GM10248 (cell line): ENCODE measurements at regions not wholly inside any gene's neighbourhood (a gene's known extent, or its start where the extent isn't known, plus 50 kb on each side); places are given as distances from the start of the nearest gene placed in this dataset.

Experiments
- CTCF ChIA-PET: fragments of 300-600 bp; sonication (Branson Sonifier 250); formaldehyde crosslinking; extraction: SDS; loops from one replicate; lab custom pipeline; 2021; ENCODE audit warnings: antibody characterized with exemption; lab: Yijun Ruan, JAX
- POLR2A ChIA-PET: fragments of 350-650 bp; sonication (Branson Sonifier 250); formaldehyde crosslinking; extraction: SDS; loops from one replicate; lab custom pipeline; 2020; ENCODE audit warnings: antibody characterized with exemption; lab: Yijun Ruan, JAX
- DNase-seq: peaks from one replicate; pipeline ENCODE4 v3.0.0; 2012; ENCODE audit errors: extremely low spot score
- TF ChIP-seq, protein P1 (sequence below): IDR thresholded peaks from 2 replicates; pipeline ENCODE4 v1.5.1; 2012; ENCODE audit warnings: mild to moderate bottlenecking, low read depth; ENCODE audit errors: extremely low read depth, missing control alignments, control extremely low read depth

DNA sequence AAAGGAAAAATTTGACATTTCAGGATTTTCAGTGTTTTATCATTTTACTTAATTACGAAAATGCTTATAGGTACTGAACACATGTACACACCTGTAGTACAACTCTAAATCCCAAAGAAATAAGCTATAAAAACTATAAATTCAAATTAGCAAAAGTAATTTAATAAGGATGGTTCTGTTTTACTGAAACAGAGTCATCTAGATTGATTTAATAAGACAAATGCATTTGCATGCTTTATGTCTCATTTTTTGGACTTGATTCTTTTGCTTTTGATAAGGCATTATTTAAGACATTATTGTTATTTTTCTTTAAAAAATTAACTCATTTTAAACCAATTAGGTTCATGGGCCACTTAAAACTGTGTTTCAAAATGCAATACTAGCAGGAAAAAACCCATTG lies 201.2 kb downstream of the PIK3R1 start:
- TF ChIP-seq, protein P1, sequence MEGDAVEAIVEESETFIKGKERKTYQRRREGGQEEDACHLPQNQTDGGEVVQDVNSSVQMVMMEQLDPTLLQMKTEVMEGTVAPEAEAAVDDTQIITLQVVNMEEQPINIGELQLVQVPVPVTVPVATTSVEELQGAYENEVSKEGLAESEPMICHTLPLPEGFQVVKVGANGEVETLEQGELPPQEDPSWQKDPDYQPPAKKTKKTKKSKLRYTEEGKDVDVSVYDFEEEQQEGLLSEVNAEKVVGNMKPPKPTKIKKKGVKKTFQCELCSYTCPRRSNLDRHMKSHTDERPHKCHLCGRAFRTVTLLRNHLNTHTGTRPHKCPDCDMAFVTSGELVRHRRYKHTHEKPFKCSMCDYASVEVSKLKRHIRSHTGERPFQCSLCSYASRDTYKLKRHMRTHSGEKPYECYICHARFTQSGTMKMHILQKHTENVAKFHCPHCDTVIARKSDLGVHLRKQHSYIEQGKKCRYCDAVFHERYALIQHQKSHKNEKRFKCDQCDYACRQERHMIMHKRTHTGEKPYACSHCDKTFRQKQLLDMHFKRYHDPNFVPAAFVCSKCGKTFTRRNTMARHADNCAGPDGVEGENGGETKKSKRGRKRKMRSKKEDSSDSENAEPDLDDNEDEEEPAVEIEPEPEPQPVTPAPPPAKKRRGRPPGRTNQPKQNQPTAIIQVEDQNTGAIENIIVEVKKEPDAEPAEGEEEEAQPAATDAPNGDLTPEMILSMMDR: no peak
- POLR2A ChIA-PET: no interaction called here
- DNase-seq: no peak
- CTCF ChIA-PET: interaction anchor here (1.4 kb wide), 1 partner anchor 8 kb away, joined by 4 read pairs; no protein-coding TSS in a partner anchor

DNA sequence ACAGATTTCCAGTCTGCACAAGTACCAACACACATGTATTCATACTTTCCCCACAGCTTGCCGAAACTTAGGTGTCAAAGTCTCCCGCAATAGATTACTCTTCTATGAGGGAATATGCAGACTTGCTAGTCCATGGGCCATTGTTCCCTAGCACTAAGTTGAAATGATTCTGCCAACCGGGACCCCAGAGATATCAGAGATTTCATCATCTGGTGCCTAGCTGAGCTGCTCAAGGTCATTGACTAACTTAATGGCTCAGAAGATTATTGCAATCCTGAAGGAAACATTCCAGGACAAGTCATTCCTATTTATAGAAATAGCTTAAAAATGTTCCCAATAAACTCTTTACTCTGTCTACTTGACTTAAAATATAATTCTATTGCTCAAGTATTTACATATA lies 202.6 kb downstream of the PIK3R1 start:
- TF ChIP-seq, protein P1: no peak
- CTCF ChIA-PET: interaction anchor here (1.0 to 2.3 kb wide), 5 partner anchors 8 to 14 kb away, joined by 3 to 10 read pairs (median 5); no protein-coding TSS in a partner anchor
- POLR2A ChIA-PET: no interaction called here
- DNase-seq: no peak

DNA sequence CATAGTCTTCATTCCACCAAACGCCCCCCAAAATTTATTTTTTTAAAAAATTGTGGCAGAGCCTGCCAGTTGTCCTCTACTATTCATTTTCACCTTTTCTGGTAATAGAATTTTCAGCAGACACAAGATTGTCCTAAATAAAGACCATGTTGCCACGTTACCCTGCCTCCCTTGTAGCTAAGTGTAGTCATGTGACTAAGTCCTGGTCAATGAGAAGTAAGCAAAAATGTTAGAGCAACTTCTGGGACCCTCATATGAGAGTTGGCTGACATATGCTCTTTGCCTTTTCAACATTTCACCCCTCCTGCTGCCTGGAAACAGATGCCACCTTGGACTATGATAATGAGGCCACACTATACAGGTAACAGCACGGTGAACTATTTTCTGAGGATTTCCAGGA lies 203.1 kb downstream of the PIK3R1 start:
- DNase-seq: no peak
- ChIA-PET CTCF (interaction anchor here (0.9 to 2.3 kb wide), 8 partner anchors 8 to 44 kb away, joined by 3 to 10 read pairs (median 4); no protein-coding TSS in a partner anchor), POLR2A (no interaction called here)
- TF ChIP-seq, protein P1: no peak

DNA sequence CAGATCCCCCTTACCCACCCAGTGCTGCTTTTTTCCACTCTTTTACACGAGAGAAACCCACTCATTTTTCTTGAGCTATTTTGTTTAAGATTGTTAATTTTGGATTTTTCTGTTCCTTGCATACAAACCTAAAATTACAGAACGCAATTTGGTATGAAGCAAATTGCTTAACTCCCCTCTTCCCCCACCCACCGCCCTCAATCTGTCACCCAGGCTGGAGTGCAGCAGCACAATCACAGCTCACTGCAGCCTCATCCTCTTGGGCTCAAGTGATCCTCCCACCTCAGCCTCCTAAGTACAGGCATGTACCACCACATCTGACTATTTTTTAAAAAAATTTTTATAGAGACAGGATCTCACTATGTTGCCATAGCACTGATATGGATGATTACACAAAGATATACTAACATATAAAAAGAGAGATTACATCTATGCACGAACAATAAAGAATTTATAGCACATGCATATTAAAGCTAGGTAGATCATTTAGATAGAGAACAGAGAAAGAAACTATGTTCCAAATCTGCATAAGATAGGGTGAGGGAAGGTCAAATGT lies 203.6 kb downstream of the PIK3R1 start:
- DNase-seq: no peak
- TF ChIP-seq, protein P1: no peak
- ChIA-PET CTCF (interaction anchor here (0.8 to 2.3 kb wide), 11 partner anchors 9 to 70 kb away, joined by 3 to 10 read pairs (median 3); no protein-coding TSS in a partner anchor), POLR2A (no interaction called here)

DNA sequence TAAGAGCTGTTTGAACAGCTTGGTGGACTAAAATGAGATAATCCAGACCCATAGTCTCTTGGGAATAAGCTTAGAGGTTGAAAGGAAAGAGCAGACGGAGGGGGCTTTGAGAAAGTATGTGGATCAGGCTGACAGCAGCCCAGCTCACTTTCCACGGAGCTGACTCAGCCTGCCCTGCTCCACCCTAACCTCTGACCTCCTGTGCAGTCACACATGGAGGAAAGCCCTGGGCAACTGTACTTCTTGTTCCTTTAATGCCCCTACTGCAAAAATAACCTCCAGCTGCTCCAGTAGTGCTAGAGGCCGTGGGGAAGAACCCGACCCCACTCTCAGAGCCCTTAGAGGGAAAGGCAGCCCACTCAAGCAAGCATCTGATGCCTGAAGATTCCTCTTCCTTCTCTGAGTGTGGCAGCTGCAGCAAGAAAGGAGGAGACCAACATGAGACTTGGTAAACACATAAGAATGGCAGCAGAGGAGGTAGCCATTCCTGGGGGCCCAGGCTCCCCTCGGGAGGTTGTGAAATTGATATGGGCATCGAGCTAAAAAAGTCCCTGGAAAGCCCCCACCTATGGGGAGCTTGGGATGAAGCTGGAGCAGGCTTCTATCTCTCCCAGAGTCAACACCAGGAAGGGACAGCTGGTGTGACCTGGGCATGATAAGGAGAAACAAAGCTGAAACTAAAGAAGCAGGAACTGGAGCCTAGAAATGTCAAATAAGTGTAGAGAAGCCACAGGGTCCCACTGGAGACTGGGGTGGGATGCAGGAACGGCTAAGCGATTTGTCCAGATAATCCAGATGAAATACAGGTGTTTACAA lies 204.3 kb downstream of the PIK3R1 start:
- DNase-seq: no peak
- ChIA-PET CTCF (interaction anchor here (0.8 to 2.3 kb wide), 11 partner anchors 8 to 71 kb away, joined by 3 to 10 read pairs (median 3); no protein-coding TSS in a partner anchor), POLR2A (interaction anchor here (0.5 kb wide), 1 partner anchor 117 kb away, joined by 3 read pairs; no protein-coding TSS in a partner anchor)
- TF ChIP-seq, protein P1: no peak
